ENCODE measurements at regions not wholly inside any gene's neighbourhood (a gene's known extent, or its start where the extent isn't known, plus 50 kb on each side); places are given as distances from the start of the nearest gene placed in this dataset.

- TF ChIP-seq CTCF (conservative IDR thresholded peaks at IDR 0.05; ENCODE audit: low read length) (no peak), EZH2phosphoT487 (IDR thresholded peaks at IDR 0.05; ENCODE audit: borderline replicate concordance) (no peak)
Observed at GRCh38 chr22:49331878-49332277, 495.8 kb downstream of the BRD1 start.
